C1 segment of cervical spinal cord (tissue), 14 donors: ENCODE measurements at regions not wholly inside any gene's neighbourhood (a gene's known extent, or its start where the extent isn't known, plus 50 kb on each side); places are given as distances from the start of the nearest gene placed in this dataset.

ENCODE experiments used
- DNase-seq, 14 donors: peaks; one replicate each; lab custom pipeline; 2025; lab: John Stamatoyannopoulos, UW

DNA sequence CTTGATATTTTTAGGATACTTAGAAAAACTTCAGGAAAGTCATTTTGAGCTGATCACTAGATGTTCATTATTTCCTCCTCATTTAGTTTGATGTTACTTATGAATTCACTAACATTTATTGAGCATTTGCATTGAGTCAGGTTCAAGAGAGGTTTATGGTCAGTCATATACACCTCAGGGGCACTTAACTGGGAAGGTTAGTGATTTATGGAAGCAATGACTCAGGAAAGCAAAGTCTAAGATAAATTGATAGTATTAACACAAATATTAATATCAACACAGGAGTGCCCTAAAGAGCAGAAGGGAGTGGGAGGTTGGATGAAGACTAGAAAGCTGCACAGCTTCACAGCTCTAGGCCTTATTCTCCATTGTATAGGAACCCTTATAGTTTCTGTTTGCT lies 177.0 kb upstream of the TNFAIP3 start:
- DNase-seq: no peak

DNA sequence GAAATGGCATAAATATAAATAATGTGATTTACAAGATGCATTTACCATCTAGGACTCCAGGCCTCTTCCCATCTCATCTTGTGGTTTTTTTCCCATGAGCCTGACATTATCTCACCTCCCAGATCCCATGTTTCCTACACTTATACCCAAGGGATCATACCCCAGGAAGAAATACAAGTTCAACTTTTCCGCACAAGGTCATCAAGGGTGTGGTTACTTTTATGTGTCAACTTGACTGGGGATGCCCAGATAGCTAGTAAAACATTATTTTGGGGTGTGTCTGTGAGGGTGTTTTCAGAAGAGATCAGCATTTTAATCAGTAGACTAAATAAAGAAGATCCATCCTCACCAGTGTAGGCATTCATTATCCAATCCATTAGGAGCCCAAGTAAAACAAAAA lies 176.3 kb upstream of the TNFAIP3 start:
- DNase-seq: no peak

DNA sequence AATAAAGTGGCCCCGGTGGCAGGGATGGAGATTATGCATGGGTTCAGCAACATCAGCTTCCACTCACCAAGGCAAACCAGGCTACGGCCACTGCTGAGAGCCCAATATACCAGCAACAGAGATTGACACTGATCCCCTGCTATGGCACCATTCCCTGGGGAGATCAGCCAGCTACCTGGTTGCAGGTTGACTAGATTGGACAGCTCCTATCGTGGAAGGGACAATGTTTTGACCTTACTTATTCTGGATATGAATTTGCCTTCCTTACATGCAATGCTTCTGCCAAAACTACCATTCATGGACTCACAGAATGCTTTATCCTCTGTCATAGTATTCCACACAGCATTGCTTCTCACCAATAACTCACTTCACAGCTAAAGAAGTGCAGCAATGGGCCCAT lies 174.8 kb upstream of the TNFAIP3 start:
- no peak for DNase-seq

DNA sequence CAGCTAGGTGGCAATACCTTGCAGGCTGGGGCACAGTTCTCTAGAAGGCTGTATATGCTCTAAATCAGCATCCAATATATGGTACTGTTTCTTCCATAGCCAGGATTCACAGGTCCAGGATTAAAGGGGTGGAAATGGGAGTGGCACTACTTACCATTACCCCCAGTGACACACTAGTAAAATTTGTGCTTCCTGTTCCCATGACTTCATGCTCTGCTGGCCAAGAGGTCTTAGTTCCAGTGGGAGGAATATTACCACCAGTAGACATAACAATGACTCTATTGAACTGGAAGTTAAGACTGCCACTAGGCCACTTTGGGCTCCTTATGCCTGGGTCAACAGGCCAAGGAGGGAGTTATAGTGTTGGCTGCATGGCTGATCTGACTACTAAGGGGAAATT lies 174.3 kb upstream of the TNFAIP3 start:
- no peak for DNase-seq

DNA sequence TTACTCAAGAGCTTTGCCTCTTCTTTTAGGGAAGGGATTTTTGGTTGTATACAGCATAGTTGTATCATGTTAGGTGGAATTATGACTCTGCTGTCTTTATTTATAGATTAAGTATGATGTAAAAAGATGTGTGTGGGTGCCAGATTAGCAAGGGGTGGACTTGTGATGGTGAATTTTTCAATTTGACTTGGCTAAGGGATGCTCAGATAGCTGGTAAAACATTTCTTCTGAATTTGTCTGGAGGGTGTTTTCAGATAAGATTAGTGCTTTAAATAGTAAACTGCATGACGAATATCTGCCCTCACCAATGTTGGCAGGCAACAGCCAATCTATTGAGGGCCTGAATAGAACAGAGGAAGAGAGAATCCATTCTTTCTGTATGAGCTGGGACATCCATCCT lies 173.3 kb upstream of the TNFAIP3 start:
- DNase-seq: no peak

DNA sequence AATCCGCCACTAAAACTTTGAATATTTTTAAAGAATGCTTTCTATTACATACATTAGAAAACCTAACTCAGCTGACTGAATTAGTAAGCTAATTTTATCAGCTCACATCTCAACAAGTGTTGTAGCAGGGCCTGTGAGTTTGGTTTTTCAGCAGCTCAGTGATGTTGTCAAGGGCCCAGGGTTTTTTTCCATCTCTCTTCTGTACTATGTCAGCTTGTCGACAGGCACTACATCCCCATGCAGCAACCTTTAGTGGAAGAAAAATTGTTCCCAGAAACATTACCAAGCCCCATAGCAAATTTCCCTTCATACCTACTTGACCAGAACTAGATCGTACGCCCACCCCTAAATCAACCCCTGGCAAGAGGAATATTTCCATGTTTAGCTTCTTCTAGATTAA lies 170.3 kb upstream of the TNFAIP3 start:
- DNase-seq: no peak

DNA sequence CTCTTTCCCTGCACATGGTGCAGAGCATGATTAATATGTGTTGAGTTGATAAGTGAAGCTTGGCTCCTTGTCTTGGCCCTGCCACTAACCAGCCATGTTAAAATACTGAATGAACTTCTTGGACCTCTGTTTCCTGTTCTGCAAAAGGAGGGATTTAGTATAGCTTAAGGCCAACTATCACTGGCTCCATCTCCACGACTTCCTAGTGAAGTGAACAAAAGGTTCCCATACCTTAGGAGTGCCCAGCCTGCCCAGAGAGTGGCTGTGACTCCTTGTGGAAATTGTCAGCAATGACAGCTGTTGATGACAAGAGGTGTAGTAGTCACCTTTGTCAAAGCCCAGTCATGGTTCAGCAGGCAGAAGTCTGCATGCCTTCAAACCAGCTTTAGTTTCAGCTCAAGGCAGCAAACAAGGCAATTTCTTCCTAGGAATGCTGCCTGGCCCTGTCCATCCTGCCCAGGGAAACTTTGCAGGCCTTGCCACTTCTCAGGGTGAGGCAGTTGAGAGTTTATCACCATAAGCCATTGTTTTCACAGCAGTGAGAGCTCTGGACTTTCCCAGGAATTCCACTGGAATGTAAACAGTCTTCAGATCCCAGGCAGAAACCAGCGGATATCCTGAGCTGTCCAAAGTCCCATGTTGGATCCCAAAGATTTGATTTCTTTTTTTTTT lies 169.7 kb upstream of the TNFAIP3 start:
- no peak for DNase-seq

DNA sequence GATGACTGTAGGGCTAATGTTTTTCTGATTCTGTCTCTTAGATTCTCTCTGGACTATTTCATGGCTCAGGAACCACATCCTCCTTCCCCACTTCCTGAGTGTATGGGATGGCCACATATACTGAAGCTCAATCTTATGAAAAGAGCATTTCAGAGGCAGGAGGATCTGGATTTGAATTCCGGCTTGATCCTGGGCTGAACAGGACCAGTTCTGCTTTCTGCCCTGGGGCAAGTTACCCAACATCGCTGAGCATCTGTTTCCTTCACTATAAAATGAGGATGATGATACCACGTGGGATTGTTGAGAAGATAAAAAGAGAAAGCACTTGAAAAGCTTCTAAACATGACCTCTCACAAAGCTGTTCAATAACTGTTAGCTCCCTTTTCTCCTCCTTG lies 168.4 kb upstream of the TNFAIP3 start:
- peak in 4 of 14 donors; percentile 11 to 17 (median 16) for DNase-seq

DNA sequence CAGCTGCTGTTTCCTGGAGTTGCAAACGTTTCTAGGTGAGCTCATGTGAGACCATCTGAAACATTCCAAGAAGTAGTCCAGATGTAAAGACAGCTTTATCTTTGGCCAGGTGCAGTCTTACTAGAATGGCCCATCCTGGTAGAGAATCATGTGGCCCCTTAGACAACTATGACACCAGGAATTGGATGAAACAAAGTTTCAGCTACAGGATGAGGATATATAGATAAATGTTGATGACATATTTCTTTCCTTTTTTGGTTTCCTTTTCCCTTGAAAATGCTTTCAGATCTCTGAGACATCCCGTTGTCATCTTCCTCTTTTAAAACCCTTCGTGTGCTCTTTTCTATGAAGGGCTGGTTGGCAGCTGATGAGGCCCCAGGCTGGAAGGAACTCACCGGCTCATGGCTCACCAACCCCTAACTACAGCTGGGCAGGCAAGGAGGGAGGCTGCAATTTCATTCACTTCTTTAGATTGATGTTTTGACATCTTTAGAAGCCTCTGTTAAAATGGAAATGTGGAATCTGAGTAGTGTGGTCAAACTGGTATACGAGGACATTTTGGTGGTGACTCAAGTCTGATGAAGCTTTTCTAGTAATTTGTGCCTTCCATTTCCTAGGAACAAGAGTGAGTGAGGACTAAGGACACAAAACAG lies 167.9 kb upstream of the TNFAIP3 start:
- DNase-seq: peak in 1 of 14 donors; percentile 17

DNA sequence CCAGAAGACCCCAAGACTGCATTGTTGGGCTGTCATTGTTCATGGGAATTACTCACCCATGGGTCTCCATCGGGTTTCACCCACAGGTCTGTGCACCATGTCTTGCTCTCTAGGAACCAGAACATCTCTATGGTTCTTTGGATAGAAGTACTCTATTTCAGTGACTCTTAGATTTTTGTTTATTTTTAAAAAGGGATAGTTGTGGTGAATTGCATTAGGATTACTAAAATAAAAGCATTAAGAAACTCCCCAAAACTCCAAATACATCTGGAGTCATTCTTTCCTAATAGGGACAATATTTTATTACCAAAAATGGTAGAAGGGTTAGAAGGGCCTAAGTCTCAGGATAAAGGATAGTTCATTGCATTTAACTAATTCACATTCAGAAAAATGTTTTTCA lies 166.9 kb upstream of the TNFAIP3 start:
- no peak for DNase-seq

DNA sequence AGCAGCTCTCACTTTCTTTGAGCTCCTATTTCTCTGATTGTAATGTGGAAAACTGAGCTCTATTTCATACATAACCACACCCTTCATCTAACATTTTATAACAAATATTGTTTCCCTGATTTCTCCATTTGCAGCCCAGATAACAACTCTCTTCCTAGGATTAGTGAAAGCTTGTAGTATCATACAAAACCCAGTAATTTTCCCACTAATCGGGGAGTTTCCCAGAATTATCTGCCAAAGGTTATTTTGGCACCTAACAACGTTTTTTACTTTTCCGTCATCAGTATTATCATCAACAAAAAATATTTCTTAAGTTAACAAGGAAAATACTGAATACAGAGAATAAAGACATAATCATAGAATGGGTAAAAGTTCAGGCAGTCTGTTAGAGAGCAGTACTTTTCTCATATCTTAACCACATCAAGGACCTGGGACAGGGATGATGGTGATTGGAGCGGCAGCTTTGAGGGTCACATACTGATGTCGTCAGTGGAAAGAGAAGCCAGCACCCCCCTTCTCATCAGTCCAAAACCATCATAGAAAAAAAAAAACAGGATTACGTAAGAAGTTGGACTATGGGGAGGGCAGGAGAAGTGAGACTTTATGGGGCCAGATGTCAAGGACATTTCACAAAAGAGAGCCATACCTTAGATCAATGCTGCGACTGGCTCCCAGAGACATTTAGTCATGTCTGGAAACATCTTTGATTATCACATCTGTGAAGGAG lies 166.1 kb upstream of the TNFAIP3 start:
- DNase-seq: no peak

DNA sequence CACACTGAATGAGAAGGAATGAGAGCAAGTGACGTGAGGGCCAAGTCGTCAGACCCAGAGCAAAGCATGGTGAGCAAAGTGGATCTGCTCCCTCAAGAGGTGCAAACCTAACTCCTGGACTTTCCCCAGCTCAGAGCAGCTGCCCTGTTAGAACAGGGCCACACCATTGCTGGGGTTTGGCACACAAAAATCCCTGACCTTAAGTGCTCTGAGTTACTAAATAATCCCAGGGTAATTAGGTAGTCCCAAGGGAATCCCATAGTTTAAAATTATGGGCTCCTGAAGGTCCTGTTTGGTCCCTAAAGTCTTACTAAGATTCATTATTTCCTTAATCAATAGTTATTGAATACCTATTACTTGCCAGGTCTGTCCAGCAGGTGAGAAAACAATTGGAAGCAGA lies 165.1 kb upstream of the TNFAIP3 start:
- no peak for DNase-seq

DNA sequence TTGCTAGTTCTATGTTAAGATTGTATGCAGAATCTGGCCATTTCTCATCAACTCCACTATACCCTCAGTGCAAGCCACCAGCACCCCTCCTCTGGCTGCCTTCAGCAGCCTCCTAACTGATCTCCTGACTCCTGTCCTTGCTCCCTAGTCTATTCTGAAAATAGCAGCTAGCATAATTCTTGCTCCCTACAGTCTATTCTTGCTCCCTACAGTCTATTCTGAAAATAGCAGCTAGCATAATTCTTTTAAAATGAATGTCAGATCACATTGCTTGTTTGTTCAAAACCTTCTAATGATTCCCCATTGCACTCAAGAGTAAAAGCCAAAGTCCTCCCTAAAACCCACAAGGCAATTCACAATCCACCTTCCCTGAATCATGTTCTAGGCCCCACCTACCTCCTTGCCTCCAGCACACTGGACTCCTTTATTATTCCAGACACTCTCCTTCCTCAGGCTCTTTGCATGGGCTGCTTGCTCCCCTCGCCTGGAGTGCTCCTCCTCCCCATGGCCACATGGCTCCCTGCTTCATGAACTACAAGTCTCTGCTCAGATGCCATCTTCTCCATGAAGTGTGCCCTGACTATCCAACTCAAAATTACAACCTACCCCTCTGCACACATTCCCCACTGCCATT lies 164.2 kb upstream of the TNFAIP3 start:
- DNase-seq: no peak

DNA sequence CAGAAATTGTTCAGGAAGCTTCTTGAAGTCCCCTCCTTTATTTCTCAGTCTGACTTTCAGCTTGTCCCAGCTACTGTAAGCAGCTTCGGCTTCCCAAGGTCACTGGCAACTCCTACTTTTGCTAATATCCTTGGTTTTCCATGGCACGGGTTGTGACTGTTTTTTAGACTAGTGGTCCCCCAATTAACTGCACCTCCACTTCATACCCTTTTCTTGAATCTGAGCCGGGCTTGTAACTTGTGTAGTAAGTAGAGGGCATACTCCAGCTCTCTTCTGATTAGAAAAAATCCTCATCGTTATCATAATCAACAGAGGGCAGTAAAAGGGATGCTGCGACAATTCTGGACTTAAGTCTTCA lies 162.3 kb upstream of the TNFAIP3 start:
- no peak for DNase-seq

DNA sequence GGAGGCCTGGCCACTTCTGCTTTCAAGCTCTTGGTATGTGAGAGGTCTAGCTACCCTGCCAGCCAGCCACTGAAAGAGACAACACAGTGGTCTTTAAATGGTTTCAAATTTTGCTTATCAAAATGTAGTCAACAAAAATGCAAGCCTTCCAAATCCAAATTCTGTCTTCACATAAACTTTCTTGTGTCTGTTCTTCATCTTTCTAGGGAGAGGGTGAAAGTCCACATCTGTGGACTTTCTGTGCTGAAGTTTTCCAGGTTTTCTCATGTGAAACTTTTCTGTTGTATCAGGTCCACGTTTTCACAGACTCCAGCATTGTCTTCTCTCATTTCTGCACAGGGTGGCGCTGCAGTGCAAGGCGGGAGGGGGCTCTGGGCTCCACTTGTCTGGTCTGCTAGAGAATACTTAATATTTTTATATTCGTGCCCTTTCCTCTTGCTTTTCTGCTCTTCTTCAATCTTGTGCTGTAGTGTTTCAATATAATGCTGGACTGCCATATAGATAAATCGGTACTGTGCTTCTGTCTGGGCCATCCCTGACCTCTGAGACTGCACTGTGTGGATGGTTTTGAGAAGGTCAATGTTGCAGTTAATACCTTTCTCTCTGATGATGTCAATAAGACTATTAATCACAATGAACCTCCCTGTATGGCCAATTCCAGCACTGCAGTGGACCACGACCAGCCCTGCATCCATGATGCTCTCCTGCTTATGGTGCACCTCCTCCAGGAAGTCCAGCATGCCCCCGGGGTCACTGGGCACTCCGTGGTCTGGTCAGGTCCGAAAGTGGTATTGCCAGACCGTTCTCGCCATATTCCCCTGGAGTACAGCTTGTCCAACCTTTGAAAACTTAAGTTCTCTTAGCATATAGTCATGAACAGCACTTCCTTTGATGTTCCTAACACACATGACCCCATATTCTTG lies 161.6 kb upstream of the TNFAIP3 start:
- DNase-seq: peak in 4 of 14 donors; percentile 19 to 21 (median 20)

DNA sequence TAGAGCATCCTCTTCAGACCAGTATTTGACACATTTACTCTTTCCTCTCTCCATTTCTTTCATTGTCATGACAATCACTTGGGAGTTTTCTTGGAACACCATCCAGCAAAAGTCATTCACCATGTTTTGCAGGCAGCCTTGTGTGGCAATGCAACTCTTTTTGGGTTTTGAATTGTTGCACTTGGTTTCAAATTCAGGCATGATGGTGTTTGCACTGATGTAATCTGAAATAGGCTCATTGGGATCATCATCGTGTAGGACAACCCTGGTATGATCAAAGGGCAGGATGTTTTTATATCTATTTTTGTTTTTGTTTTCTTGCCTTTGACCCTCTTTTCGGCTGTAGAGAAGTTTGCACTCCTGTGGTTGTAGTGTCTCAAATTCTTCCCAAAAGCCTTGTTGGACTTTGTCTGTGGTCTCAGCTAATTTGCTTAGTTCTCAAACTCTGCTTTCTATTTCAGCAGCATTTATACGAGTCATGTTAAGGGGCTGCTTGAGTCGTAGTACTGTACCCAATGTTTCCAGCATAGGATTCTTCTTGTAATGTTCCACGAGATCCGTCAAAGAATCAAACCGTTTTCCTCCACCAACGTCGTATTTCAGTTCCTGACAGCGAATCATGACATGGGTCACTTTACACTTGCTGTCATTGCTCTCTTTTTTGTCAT lies 160.8 kb upstream of the TNFAIP3 start:
- DNase-seq: no peak

DNA sequence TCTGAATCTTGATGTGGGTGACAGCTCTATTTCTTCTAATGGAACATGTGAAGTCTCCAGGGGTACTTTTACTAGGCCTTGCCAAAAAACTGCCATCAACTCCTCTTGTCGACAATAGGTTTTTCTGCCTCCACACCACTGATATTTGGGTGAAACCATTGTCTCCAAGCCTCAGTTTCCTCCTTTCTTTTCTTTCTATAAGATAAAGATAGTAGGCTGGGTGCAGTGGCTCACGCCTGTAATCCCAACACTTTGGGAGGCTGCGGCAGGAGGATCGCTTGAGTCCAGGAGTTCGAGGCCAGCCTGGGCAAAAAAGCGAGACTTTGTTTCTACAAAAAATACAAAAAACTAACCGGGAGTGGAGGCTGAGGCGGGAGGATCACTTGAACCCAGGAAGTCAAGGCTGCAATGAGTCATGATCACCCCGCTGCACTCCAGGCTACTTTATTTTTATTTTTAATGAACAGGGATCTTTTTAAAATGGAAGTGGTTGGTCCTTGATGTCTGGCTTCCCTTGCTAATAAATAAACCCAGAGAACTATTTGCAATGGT lies 159.9 kb upstream of the TNFAIP3 start:
- DNase-seq: no peak

DNA sequence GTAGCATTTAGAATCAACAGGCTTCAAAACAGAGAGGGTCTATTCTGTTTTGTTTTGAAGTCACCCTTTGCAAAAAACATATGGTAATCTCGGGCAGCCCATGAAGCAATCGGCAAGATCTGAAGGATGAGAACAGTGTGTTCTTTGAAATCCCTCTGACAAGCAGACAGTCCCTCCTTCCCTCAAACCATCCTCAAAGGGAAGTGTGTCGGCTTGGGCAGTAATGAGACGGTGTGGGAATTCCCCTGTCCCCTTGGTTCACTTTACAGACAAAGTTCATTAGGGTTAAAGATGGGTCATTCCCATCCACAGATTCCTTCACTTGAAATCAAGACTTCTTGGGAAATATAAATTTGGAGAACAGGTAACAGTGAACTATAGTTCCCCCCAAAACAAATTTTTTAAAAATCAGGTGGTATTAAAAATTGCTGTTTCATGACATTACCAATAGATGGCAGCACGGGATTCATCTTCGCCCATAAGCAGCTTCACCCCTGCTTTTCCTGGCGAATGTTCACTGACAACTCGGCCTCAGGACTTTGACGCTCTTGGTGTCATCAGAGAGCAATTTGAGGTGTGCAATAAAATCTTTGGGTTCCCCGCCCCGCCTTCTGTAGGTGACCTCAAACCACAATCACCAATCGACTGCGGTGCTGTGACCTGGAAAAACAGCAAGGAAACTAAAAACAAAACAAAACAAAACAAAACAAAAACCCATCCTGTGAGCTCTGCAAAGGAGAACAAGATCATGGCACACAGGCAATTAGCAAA lies 159.3 kb upstream of the TNFAIP3 start:
- DNase-seq: peak in 10 of 14 donors; percentile 7 to 19 (median 14)

DNA sequence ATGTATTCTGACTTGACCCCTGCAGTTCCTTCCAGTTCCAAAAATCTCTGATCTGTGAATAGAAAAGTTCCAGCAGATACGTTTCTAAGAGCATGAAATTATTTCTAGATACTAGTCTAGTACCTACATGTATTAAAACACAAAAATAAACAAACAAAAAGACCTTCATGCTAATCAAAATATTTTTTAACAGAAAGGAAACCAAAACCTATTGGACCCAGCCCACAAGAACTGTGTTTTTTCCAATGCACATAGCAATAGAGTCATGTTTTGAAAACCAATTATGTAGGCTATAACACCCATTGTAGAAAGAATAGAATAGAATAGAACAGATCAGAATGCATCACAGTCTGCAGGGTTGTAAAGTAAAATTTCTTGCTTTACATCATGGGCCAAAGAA lies 158.6 kb upstream of the TNFAIP3 start:
- no peak for DNase-seq
